NCI-H2029 treated with DMSO at 0.1 percent for 48 hours (cell line): ENCODE measurements at regions not wholly inside any gene's neighbourhood (a gene's known extent, or its start where the extent isn't known, plus 50 kb on each side); places are given as distances from the start of the nearest gene placed in this dataset.
"Not testable (repeated sequence)": the region's sequence is repeated elsewhere in the genome, so short reads cannot be mapped to it uniquely, and the experiment has no call there.

Experiments
- DNase-seq: peaks from one replicate; lab custom pipeline; 2025; lab: John Stamatoyannopoulos, UW

- DNase-seq: no peak
Measured at GRCh38 chr18:1045658-1046057, 141.0 kb downstream of the ADCYAP1 start.

GRCh38 chr18:1047406-1047805 lies 142.7 kb downstream of the ADCYAP1 start:
- DNase-seq: no peak

GRCh38 chr18:1048032-1048431 lies 143.4 kb downstream of the ADCYAP1 start:
- no peak for DNase-seq

GRCh38 chr18:1049173-1049572 lies 144.5 kb downstream of the ADCYAP1 start:
- DNase-seq: no peak

- no peak for DNase-seq
Measured at GRCh38 chr18:1050012-1050657, 145.5 kb downstream of the ADCYAP1 start.

- DNase-seq: no peak
Measured at GRCh38 chr18:1052301-1052700, 147.6 kb downstream of the ADCYAP1 start.

- no peak for DNase-seq
Measured at GRCh38 chr18:1053331-1054315, 149.0 kb downstream of the ADCYAP1 start.

GRCh38 chr18:1056404-1056803 lies 151.7 kb downstream of the ADCYAP1 start:
- no peak for DNase-seq

- DNase-seq: no peak
Measured at GRCh38 chr18:1057367-1057766, 152.7 kb downstream of the ADCYAP1 start.

- no peak for DNase-seq
Measured at GRCh38 chr18:1062588-1062987, 157.9 kb downstream of the ADCYAP1 start.

- peak; percentile 76 for DNase-seq
Measured at GRCh38 chr18:1075322-1075721, 170.7 kb downstream of the ADCYAP1 start.

- no peak for DNase-seq
Measured at GRCh38 chr18:1075876-1076275, 171.2 kb downstream of the ADCYAP1 start.

GRCh38 chr18:1078301-1078700 lies 173.6 kb downstream of the ADCYAP1 start:
- DNase-seq: no peak

GRCh38 chr18:1083675-1084074 lies 179.0 kb downstream of the ADCYAP1 start:
- not testable (repeated sequence) for DNase-seq

GRCh38 chr18:1090758-1091157 lies 186.1 kb downstream of the ADCYAP1 start:
- DNase-seq: no peak

- DNase-seq: no peak
Measured at GRCh38 chr18:1092228-1092627, 187.6 kb downstream of the ADCYAP1 start.

GRCh38 chr18:1094409-1094808 lies 189.7 kb downstream of the ADCYAP1 start:
- DNase-seq: no peak

GRCh38 chr18:1097991-1098735 lies 193.5 kb downstream of the ADCYAP1 start:
- not testable (repeated sequence) for DNase-seq

GRCh38 chr18:1102848-1103247 lies 198.2 kb downstream of the ADCYAP1 start:
- no peak for DNase-seq

GRCh38 chr18:1103537-1103936 lies 198.9 kb downstream of the ADCYAP1 start:
- no peak for DNase-seq

- DNase-seq: no peak
Measured at GRCh38 chr18:1104181-1104881, 199.7 kb downstream of the ADCYAP1 start.

GRCh38 chr18:1124495-1124894 lies 219.8 kb downstream of the ADCYAP1 start:
- DNase-seq: no peak
